ENCODE measurements at regions not wholly inside any gene's neighbourhood (a gene's known extent, or its start where the extent isn't known, plus 50 kb on each side); places are given as distances from the start of the nearest gene placed in this dataset.

GRCh38 chr11:43074810-43075209 lies 237.0 kb upstream of the API5 start:
- no peak for TF ChIP-seq TAF1 (IDR thresholded peaks at IDR 0.05; ENCODE audit: low read depth)
- no peak for TF ChIP-seq MAX (IDR thresholded peaks at IDR 0.05)
- TF ChIP-seq EP300 (IDR thresholded peaks at IDR 0.05; ENCODE audit: borderline replicate concordance), result no peak
- no peak for TF ChIP-seq CREB1 (IDR thresholded peaks at IDR 0.05; ENCODE audit: low read depth)
- TF ChIP-seq REST (IDR thresholded peaks at IDR 0.05; ENCODE audit: low read depth), result no peak
- TF ChIP-seq NFIC (IDR thresholded peaks at IDR 0.05), result no peak
